HT-29 (cell line): ENCODE measurements at regions not wholly inside any gene's neighbourhood (a gene's known extent, or its start where the extent isn't known, plus 50 kb on each side); places are given as distances from the start of the nearest gene placed in this dataset.

Source experiments
- DNase-seq: peaks from one replicate; pipeline ENCODE4 v3.0.0-alpha.2; 2015; ENCODE audit warnings: low spot score

GRCh38 chr4:89365776-89366175 lies 58.2 kb upstream of the GPRIN3 start:
- peak; percentile 7 for DNase-seq

DNA sequence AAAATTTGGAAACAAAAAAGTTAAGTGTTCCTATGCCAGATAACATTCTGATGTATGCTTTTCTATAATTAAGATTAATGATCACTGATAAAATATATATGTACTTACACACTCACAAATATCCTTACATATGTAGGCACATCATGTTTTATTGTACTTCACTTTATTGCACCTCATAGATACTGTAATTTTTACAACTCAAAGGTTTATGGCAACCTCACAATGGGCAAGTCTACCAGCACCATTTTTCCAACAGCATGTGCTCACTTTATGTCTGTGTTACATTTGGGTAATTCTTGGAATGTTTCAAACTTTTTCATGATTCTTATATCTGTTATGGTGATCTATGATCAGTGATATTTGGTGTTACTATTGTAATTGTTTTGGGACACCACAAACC lies 57.8 kb upstream of the GPRIN3 start:
- DNase-seq, result no peak

DNA sequence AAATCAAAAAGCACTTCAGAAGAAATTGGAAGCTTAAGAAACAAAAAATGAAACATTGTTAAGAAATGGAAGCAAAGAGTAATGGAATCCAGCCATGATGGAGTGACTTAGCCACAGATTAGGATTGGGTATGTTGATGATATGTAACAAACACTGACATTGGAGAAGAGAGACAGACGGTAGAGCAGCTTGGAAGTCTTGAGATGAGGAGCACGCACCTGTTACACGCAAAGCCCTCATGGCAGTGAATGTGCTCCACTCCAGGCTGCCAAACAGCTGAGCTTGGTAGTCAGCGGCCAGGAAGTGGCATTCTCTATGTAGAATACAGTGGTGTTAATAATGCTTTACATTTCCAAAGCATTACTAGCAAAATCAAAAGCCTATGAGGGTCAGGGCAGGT lies 56.9 kb upstream of the GPRIN3 start:
- no peak for DNase-seq

GRCh38 chr4:89363786-89364185 lies 56.2 kb upstream of the GPRIN3 start:
- DNase-seq, result no peak

GRCh38 chr4:89358935-89359638 lies 51.5 kb upstream of the GPRIN3 start:
- no peak for DNase-seq

- DNase-seq, result no peak
Observed at GRCh38 chr4:89357787-89358186, 50.2 kb upstream of the GPRIN3 start.
